ENCODE measurements at regions not wholly inside any gene's neighbourhood (a gene's known extent, or its start where the extent isn't known, plus 50 kb on each side); places are given as distances from the start of the nearest gene placed in this dataset.

DNA sequence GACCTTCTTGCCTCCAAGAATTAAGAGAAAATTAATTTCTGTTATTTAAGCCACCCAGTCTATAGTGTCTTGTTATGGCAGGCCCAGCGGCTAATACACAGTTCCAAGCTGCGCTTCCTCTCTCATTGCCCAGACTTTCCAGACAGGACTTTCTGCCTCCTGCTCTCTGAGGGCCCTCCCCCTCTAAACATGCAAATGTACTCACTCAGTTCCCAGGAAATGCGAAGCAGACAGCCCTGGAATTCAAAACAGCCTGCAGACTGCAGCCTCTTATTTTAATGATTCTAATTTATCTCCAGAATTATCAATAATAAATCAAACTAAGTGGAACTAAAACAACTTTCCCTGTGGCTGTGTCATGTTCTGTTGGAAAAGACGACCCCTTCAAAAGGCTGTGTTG is 115.5 kb upstream of the ISX start:
- TF ChIP-seq, protein P1, sequence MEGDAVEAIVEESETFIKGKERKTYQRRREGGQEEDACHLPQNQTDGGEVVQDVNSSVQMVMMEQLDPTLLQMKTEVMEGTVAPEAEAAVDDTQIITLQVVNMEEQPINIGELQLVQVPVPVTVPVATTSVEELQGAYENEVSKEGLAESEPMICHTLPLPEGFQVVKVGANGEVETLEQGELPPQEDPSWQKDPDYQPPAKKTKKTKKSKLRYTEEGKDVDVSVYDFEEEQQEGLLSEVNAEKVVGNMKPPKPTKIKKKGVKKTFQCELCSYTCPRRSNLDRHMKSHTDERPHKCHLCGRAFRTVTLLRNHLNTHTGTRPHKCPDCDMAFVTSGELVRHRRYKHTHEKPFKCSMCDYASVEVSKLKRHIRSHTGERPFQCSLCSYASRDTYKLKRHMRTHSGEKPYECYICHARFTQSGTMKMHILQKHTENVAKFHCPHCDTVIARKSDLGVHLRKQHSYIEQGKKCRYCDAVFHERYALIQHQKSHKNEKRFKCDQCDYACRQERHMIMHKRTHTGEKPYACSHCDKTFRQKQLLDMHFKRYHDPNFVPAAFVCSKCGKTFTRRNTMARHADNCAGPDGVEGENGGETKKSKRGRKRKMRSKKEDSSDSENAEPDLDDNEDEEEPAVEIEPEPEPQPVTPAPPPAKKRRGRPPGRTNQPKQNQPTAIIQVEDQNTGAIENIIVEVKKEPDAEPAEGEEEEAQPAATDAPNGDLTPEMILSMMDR (IDR thresholded peaks at IDR 0.05; ENCODE audit: extremely low read depth, missing control alignments): no peak
- no peak for DNase-seq (ENCODE audit: low spot score)

DNA sequence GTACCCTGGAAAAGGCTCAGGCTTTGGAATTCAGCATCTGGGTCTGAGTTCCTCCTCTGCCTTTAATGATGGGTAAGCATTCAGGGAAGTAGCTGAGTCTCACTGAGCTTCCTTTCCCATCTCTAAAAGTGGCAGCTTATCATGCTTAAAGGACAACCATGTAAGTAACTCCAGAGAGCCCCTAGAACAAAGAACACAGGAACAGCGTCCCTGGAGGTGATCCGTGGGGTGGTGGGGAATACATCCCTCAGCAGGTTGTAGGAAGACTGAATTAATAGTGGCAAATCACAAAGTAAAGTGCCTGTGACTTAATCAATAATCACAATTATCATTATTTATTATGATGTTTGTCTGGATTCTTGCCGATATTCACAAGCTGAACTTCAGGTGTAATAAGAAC is 114.7 kb upstream of the ISX start:
- DNase-seq (ENCODE audit: low spot score): no peak
- TF ChIP-seq, protein P1 (IDR thresholded peaks at IDR 0.05; ENCODE audit: extremely low read depth, missing control alignments): no peak

DNA sequence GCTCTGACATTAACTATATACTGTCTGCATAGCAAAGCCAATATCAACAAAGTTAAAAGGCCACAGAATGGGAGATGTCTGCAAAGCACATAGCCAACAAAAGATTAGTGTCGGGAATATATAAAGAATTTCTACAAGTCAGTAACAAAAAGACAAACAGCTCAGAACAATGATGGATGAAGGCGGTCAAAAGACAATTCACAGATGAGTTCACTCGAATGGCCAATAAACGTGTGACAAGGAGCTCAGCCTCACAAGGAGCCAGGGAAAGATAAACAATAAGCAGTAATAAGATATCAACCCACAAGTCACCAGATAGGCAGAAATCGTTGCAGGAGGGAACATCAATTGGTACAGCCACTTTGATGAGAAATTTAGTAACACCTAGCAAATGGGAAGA is 106.0 kb upstream of the ISX start:
- no peak for DNase-seq (ENCODE audit: low spot score)
- TF ChIP-seq, protein P1 (IDR thresholded peaks at IDR 0.05; ENCODE audit: extremely low read depth, missing control alignments): no peak

DNA sequence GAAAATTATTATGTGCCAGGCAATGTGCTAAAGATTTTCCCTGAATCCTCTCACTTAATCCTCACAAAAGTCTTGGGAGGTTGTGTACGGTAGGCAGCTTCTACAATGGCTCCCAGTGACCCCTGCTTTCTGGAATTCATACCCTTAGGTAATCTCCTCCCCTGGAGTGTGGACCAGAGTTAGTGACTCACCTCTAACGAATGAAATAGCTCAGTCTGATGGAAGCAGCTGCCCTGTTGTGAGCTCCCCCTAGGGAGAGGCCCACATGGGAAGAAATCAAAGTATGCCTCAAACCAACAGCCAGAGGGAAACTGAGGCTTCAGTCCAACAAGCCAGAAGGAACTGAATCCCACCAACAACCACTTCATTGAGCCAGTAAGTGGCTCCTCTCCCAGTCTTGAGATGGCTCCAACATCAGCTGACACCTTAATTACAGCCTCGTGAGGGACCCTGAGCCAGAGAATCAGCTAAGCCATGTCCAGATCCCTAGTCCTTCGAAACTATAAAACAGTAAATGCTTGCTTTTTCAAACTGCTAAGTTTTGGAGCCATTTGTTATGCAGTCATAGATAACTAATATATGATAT is 98.9 kb upstream of the ISX start:
- no peak for DNase-seq (ENCODE audit: low spot score)
- TF ChIP-seq, protein P1 (IDR thresholded peaks at IDR 0.05; ENCODE audit: extremely low read depth, missing control alignments): no peak

DNA sequence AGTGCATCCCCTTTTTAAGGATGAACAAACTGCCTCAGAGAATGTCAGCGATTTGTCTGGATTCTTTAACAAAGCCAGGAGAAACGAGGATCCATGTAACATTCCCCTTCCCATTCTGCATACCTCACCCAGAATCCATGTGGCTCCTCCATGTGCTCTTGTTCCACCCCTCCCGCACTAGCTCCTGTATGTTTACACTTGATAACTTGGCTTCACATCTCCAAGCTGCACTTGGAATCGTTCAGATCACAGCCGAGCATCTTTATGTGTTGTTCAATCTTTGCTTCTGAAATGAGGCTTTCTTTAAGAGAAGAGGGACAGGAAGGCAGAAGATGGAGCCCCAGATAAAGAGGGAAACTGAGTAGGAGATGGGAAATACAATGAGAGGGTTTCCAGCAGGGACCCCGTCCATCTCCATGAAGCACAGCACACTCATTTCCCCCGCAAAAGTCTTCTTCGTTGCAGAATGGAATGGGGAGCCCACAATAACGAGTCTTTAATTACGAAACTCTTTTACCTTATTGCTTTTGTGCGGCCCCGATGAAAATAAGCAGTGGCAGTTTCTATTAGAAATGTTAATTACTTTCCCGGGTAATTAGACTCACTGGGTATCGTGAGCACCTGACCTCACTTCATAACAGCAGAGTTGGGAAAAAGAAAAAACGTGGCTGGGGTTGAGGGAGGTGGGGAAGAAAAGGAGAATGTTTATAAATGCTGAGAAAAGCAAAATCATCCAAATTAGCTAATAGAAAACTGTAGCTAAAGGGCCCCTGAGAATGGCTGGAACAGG is 96.8 kb upstream of the ISX start:
- TF ChIP-seq, protein P1 (IDR thresholded peaks at IDR 0.05; ENCODE audit: extremely low read depth, missing control alignments): no peak
- DNase-seq (ENCODE audit: low spot score): no peak

DNA sequence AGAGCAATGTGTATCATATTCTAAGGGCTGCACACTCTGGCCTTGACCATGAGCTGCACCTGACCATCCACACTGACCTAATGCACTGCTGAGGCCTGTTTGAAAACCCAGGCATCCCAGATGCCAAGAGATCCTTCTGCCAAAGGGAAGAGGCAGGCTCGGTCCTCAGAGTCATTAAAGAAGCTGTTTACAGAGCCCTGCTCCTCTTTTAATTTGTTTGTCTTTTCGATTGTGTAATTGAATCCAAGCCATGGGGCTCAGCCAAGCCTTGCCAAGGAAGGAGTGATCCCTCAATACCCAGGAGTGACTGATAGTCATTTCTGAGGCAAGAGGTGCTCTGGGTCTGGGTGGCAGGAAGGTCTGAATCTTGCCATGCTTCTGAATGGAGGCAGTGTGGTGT is 94.5 kb upstream of the ISX start:
- TF ChIP-seq, protein P1 (IDR thresholded peaks at IDR 0.05; ENCODE audit: extremely low read depth, missing control alignments): no peak
- DNase-seq (ENCODE audit: low spot score): no peak

DNA sequence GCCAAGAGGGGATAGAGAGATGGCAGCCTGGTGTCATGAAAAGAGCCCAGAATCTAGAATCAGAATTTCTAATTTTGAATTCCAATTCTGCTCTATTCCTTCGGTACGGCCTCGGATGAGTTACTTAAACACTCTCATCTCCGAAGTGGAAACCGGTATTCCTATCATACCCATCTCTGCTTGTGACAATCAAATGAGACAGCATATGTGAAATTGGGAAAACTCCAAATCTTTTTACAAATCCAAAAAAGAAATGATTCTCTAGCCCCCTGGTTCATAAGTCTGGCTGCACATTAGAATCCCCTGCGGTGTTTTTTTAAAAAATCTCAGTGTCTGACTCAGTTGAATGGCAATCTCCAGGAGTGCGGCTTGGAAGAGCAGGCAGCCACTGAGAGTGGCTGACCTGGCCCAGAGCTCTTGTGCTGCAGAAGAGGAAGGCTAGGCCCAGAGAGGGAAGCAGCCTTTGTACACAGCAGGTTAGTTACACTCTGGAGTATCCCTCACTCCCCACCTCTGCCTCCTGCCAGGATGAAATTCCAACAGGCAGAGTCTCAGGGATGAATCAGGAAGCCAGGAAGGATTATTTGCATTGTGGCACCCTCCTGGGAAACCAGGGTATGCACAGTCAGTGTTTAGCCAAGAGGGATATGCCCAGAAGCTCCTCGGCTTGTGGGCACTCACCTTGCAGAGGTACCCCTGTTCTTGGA is 93.6 kb upstream of the ISX start:
- TF ChIP-seq, protein P1 (IDR thresholded peaks at IDR 0.05; ENCODE audit: extremely low read depth, missing control alignments): no peak
- DNase-seq (ENCODE audit: low spot score): no peak

Measured in GM20000 (cell line).